GM23248 (cell line): ENCODE measurements at regions not wholly inside any gene's neighbourhood (a gene's known extent, or its start where the extent isn't known, plus 50 kb on each side); places are given as distances from the start of the nearest gene placed in this dataset.

Experiments used
- DNase-seq: peaks from one replicate; pipeline ENCODE4 v3.0.0-alpha.2; 2015
- H2AFZ ChIP-seq: fragments of 200-600 bp; sonication (generic); 2 replicates; pipeline ENCODE4 v1.6.1; 2016; ENCODE audit warnings: antibody characterized with exemption
- H3F3A ChIP-seq: fragments of 200-600 bp; sonication (generic); 2 replicates; pipeline ENCODE4 v1.6.1; 2016; ENCODE audit warnings: mild to moderate bottlenecking, antibody characterized with exemption, mixed run types; ENCODE audit not compliant: insufficient read depth
- H3K27ac ChIP-seq: fragments of 200-600 bp; sonication (generic); 2 replicates; pipeline ENCODE4 v1.5.1; 2016; ENCODE audit warnings: mild to moderate bottlenecking
- H3K27me3 ChIP-seq: fragments of 200-600 bp; sonication (generic); replicated peaks from 2 replicates; pipeline ENCODE4 v1.6.1; 2016; ENCODE audit warnings: mild to moderate bottlenecking; ENCODE audit not compliant: insufficient read depth
- H3K36me3 ChIP-seq: fragments of 200-600 bp; sonication (generic); 2 replicates; pipeline ENCODE4 v1.6.1; 2016; ENCODE audit warnings: low read depth, mild to moderate bottlenecking
- H3K4me1 ChIP-seq: fragments of 200-600 bp; sonication (generic); 2 replicates; pipeline ENCODE4 v1.6.1; 2016; ENCODE audit warnings: mild to moderate bottlenecking; ENCODE audit not compliant: insufficient read depth
- H3K4me2 ChIP-seq: fragments of 200-600 bp; sonication (generic); one replicate; pipeline ENCODE4 v1.6.1; 2016; ENCODE audit warnings: mild to moderate bottlenecking; ENCODE audit not compliant: unreplicated experiment
- H3K4me3 ChIP-seq: fragments of 200-600 bp; sonication (generic); 2 replicates; pipeline ENCODE4 v1.5.1; 2016; ENCODE audit warnings: mild to moderate bottlenecking
- H3K79me2 ChIP-seq: fragments of 200-600 bp; sonication (generic); 2 replicates; pipeline ENCODE4 v1.6.1; 2016; ENCODE audit warnings: mild to moderate bottlenecking; ENCODE audit not compliant: insufficient read depth
- H3K9ac ChIP-seq: fragments of 200-600 bp; sonication (generic); 2 replicates; pipeline ENCODE4 v1.6.1; 2016; ENCODE audit warnings: mild to moderate bottlenecking
- H3K9me2 ChIP-seq: fragments of 200-600 bp; sonication (generic); 2 replicates; pipeline ENCODE4 v1.6.1; 2016; ENCODE audit warnings: mixed run types, mild to moderate bottlenecking, moderate library complexity; ENCODE audit not compliant: insufficient read depth
- H3K9me3 ChIP-seq: fragments of 200-600 bp; sonication (generic); one replicate; pipeline ENCODE4 v1.6.1; 2017; ENCODE audit warnings: low read depth
- H4K20me1 ChIP-seq: fragments of 200-600 bp; sonication (generic); 2 replicates; pipeline ENCODE4 v1.6.0; 2016; ENCODE audit not compliant: insufficient read depth
- EZH2 ChIP-seq: fragments of 200-600 bp; sonication (generic); IDR thresholded peaks from 2 replicates; pipeline ENCODE4 v1.6.1; 2018; ENCODE audit warnings: antibody characterized with exemption, mild to moderate bottlenecking; ENCODE audit not compliant: insufficient read depth, poor library complexity, severe bottlenecking
- EZH2phosphoT487 ChIP-seq: fragments of 200-600 bp; sonication (generic); IDR thresholded peaks from 2 replicates; pipeline ENCODE4 v1.6.1; 2018; ENCODE audit warnings: antibody characterized with exemption, moderate library complexity, mild to moderate bottlenecking, low read depth; ENCODE audit not compliant: insufficient read depth
- WGBS, 2 experiments: methylation state at CpG; one replicate each; pipeline ENCODE4 v1.1.6; 2015 to 2017; ENCODE audit warnings: low lambda C conversion rate in 2 of 2, low coverage in 1 of 2; ENCODE audit errors: missing lambda C conversion rate in 2 of 2; 5-methylcytosine and 5-hydroxymethylcytosine counted together
- in situ Hi-C: fragments of 300-500 bp; cut with MboI; formaldehyde crosslinking; loops from 2 replicates; pipeline ENCODE4 v1.15.0; 2020

- H3K27ac ChIP-seq = no peak overlapping the region
- no peak for DNase-seq
- H3F3A ChIP-seq = no peaks in the 10 kb centered on the region
- in situ Hi-C loops = no loop called here
- TF ChIP-seq EZH2 (no peak), EZH2phosphoT487 (no peak)
- H3K4me2 ChIP-seq = no peak overlapping the region
- H3K9me2 ChIP-seq = no peaks in the 10 kb centered on the region
- no peaks in the 10 kb centered on the region for H3K36me3 ChIP-seq
- no peaks in the 10 kb centered on the region for H4K20me1 ChIP-seq
- H3K27me3 ChIP-seq = no peaks in the 10 kb centered on the region
- H3K9ac ChIP-seq = no peak overlapping the region
- no peaks in the 10 kb centered on the region for H3K9me3 ChIP-seq
- no peak overlapping the region for H3K4me3 ChIP-seq
- no peaks in the 10 kb centered on the region for H3K4me1 ChIP-seq
- H2AFZ ChIP-seq = no peak overlapping the region
- no peaks in the 10 kb centered on the region for H3K79me2 ChIP-seq
These were observed 834.1 kb downstream of the NSUN3 start for GRCh38 chr3:94896994-94897393.

- H3K9ac ChIP-seq = no peak overlapping the region
- H4K20me1 ChIP-seq = no peaks in the 10 kb centered on the region
- DNase-seq = no peak
- WGBS, 2 experiments = 48% methylated on average over 2 of the region's 2 CpGs
- H3K9me3 ChIP-seq = no peaks in the 10 kb centered on the region
- in situ Hi-C loops = no loop called here
- H3K36me3 ChIP-seq = no peaks in the 10 kb centered on the region
- H3K27ac ChIP-seq = no peak overlapping the region
- no peak overlapping the region for H2AFZ ChIP-seq
- TF ChIP-seq EZH2phosphoT487 = no peak
- no peak for TF ChIP-seq EZH2
- H3K9me2 ChIP-seq = no peaks in the 10 kb centered on the region
- H3K79me2 ChIP-seq = no peaks in the 10 kb centered on the region
- H3K27me3 ChIP-seq = no peaks in the 10 kb centered on the region
- no peaks in the 10 kb centered on the region for H3F3A ChIP-seq
- H3K4me2 ChIP-seq = no peak overlapping the region
- H3K4me1 ChIP-seq = no peaks in the 10 kb centered on the region
- no peak overlapping the region for H3K4me3 ChIP-seq
These were observed 841.4 kb downstream of the NSUN3 start for GRCh38 chr3:94904156-94904674.

GRCh38 chr3:94909726-94910125 is 846.9 kb downstream of the NSUN3 start:
- Histone ChIP-seq H3K4me2 (no peak overlapping the region), H3K27ac (no peak overlapping the region), H2AFZ (no peak overlapping the region), H3K27me3 (no peaks in the 10 kb centered on the region), H3K9ac (no peak overlapping the region), H3K36me3 (no peaks in the 10 kb centered on the region), H3K4me3 (no peak overlapping the region), H3K79me2 (no peaks in the 10 kb centered on the region), H3K9me2 (no peaks in the 10 kb centered on the region), H3F3A (no peaks in the 10 kb centered on the region), H3K4me1 (no peaks in the 10 kb centered on the region), H3K9me3 (no peaks in the 10 kb centered on the region), H4K20me1 (no peaks in the 10 kb centered on the region)
- DNase-seq = no peak
- TF ChIP-seq EZH2phosphoT487 (no peak), EZH2 (no peak)
- in situ Hi-C loops = no loop called here
- 31 to 32% methylated on average over 2 of the region's 2 CpGs for WGBS, 2 experiments

GRCh38 chr3:94912656-94913055 is 849.8 kb downstream of the NSUN3 start:
- DNase-seq = no peak

GRCh38 chr3:94927175-94927574 is 864.3 kb downstream of the NSUN3 start:
- Histone ChIP-seq H3K9me3 (no peaks in the 10 kb centered on the region), H3F3A (no peaks in the 10 kb centered on the region), H3K27ac (no peak overlapping the region), H3K9ac (no peak overlapping the region), H2AFZ (no peak overlapping the region), H4K20me1 (no peaks in the 10 kb centered on the region), H3K9me2 (no peaks in the 10 kb centered on the region), H3K4me3 (no peak overlapping the region), H3K4me1 (no peaks in the 10 kb centered on the region), H3K4me2 (no peak overlapping the region), H3K79me2 (no peaks in the 10 kb centered on the region), H3K36me3 (no peaks in the 10 kb centered on the region), H3K27me3 (no peaks in the 10 kb centered on the region)
- TF ChIP-seq EZH2 = no peak
- TF ChIP-seq EZH2phosphoT487 = no peak
- in situ Hi-C loops = no loop called here
- DNase-seq = no peak
- WGBS, 2 experiments = 37 to 52% methylated on average over 8 of the region's 8 CpGs

More at GRCh38 chr3:94912656-94913055, 849.8 kb downstream of the NSUN3 start:
- no peaks in the 10 kb centered on the region for H4K20me1 ChIP-seq
- no peak overlapping the region for H2AFZ ChIP-seq
- no peaks in the 10 kb centered on the region for H3K4me1 ChIP-seq
- no peak overlapping the region for H3K4me2 ChIP-seq
- H3K79me2 ChIP-seq = no peaks in the 10 kb centered on the region
- no peak overlapping the region for H3K9ac ChIP-seq
- no peaks in the 10 kb centered on the region for H3K9me2 ChIP-seq
- H3K27ac ChIP-seq = no peak overlapping the region
- no peaks in the 10 kb centered on the region for H3F3A ChIP-seq
- no peaks in the 10 kb centered on the region for H3K9me3 ChIP-seq
- H3K27me3 ChIP-seq = no peaks in the 10 kb centered on the region
- H3K4me3 ChIP-seq = no peak overlapping the region
- WGBS, 2 experiments = 34 to 40% methylated on average over 3 of the region's 3 CpGs
- H3K36me3 ChIP-seq = no peaks in the 10 kb centered on the region
- in situ Hi-C loops = no loop called here
- no peak for TF ChIP-seq EZH2
- no peak for TF ChIP-seq EZH2phosphoT487
